Fibroblast of mammary gland (primary cell): ENCODE measurements at regions not wholly inside any gene's neighbourhood (a gene's known extent, or its start where the extent isn't known, plus 50 kb on each side); places are given as distances from the start of the nearest gene placed in this dataset.

Source experiments
- DNase-seq: peaks from one replicate; pipeline ENCODE4 v3.0.0-alpha.2; 2010; ENCODE audit warnings: low read depth
- H3K4me3 ChIP-seq: 2 replicates; pipeline ENCODE4 v1.5.1; 2011; ENCODE audit warnings: low read depth, mild to moderate bottlenecking, low read length, moderate library complexity; ENCODE audit not compliant: control insufficient read depth
- CTCF ChIP-seq: conservative IDR thresholded peaks from 2 replicates; pipeline ENCODE4 v1.5.1; 2011; ENCODE audit warnings: low read depth, low read length, inconsistent platforms; ENCODE audit not compliant: control insufficient read depth, insufficient read depth

- no peak overlapping the region for H3K4me3 ChIP-seq
- TF ChIP-seq CTCF = no peak
- no peak for DNase-seq
Observed at GRCh38 chr2:144151405-144151804, 368.5 kb downstream of the ZEB2 start.

- no peak overlapping the region for H3K4me3 ChIP-seq
- no peak for DNase-seq
- no peak for TF ChIP-seq CTCF
Observed at GRCh38 chr2:144147356-144147755, 372.6 kb downstream of the ZEB2 start.

GRCh38 chr2:144146876-144147275 is 373.0 kb downstream of the ZEB2 start:
- no peak for TF ChIP-seq CTCF
- no peak overlapping the region for H3K4me3 ChIP-seq
- no peak for DNase-seq

- no peak for DNase-seq
- no peak overlapping the region for H3K4me3 ChIP-seq
- no peak for TF ChIP-seq CTCF
Observed at GRCh38 chr2:144146076-144146475, 373.8 kb downstream of the ZEB2 start.

- no peak overlapping the region for H3K4me3 ChIP-seq
- no peak for DNase-seq
Observed at GRCh38 chr2:144143294-144144151, 376.4 kb downstream of the ZEB2 start.

GRCh38 chr2:144140891-144141290 is 379.0 kb downstream of the ZEB2 start:
- no peak for TF ChIP-seq CTCF
- DNase-seq = no peak
- no peak overlapping the region for H3K4me3 ChIP-seq

More at GRCh38 chr2:144143294-144144151, 376.4 kb downstream of the ZEB2 start:
- TF ChIP-seq CTCF = no peak
